ENCODE measurements at regions not wholly inside any gene's neighbourhood (a gene's known extent, or its start where the extent isn't known, plus 50 kb on each side); places are given as distances from the start of the nearest gene placed in this dataset.

GRCh38 chr7:106339513-106340246, 54.9 kb upstream of the NAMPT start:
- in situ Hi-C loops (cut with HindIII; ENCODE audit: low sequenced_read_pairs) = no loop called here
- H3K4me3 ChIP-seq (ENCODE audit: low read depth, low read length) = no peak overlapping the region
- no peak for DNase-seq (ENCODE audit: low read depth, low spot score)
- TF ChIP-seq CTCF (IDR thresholded peaks at IDR 0.05; ENCODE audit: low read depth, low read length) = no peak

GRCh38 chr7:106337754-106338153, 53.0 kb upstream of the NAMPT start:
- no peak for DNase-seq (ENCODE audit: low read depth, low spot score)
- in situ Hi-C loops (cut with HindIII; ENCODE audit: low sequenced_read_pairs) = no loop called here
- no peak overlapping the region for H3K4me3 ChIP-seq (ENCODE audit: low read depth, low read length)
- no peak for TF ChIP-seq CTCF (IDR thresholded peaks at IDR 0.05; ENCODE audit: low read depth, low read length)

- TF ChIP-seq CTCF (IDR thresholded peaks at IDR 0.05; ENCODE audit: low read depth, low read length) = no peak
- H3K4me3 ChIP-seq (ENCODE audit: low read depth, low read length) = no peak overlapping the region
- in situ Hi-C loops (cut with HindIII; ENCODE audit: low sequenced_read_pairs) = no loop called here
- DNase-seq (ENCODE audit: low read depth, low spot score) = no peak
Observed at GRCh38 chr7:106335814-106336213, 51.0 kb upstream of the NAMPT start.
